ENCODE measurements at regions not wholly inside any gene's neighbourhood (a gene's known extent, or its start where the extent isn't known, plus 50 kb on each side); places are given as distances from the start of the nearest gene placed in this dataset.

- TF ChIP-seq CTCF (conservative IDR thresholded peaks at IDR 0.05; ENCODE audit: low read depth, low read length) (no peak), EZH2 (IDR thresholded peaks at IDR 0.05; ENCODE audit: borderline replicate concordance, low read depth, low read length, poor library complexity, severe bottlenecking) (no peak)
These were observed 356.3 kb upstream of the IRAK1BP1 start for GRCh38 chr6:78511009-78511408.
